C4-2B (cell line): ENCODE measurements at regions not wholly inside any gene's neighbourhood (a gene's known extent, or its start where the extent isn't known, plus 50 kb on each side); places are given as distances from the start of the nearest gene placed in this dataset.
A peak's percentile ranks its signal among the peaks of the same experiment; 100 is the strongest.

Experiments
- H3K27ac ChIP-seq: fragments of 450-650 bp; 2 replicates; pipeline ENCODE4 v1.5.1; 2017
- ZFX ChIP-seq: fragments of 450-650 bp; IDR thresholded peaks from 2 replicates; pipeline ENCODE4 v1.6.1; 2017
- TF ChIP-seq, protein P1 (sequence below): fragments of 450-650 bp; conservative IDR thresholded peaks from 2 replicates; pipeline ENCODE4 v1.5.1; 2017; ENCODE audit warnings: mild to moderate bottlenecking

DNA sequence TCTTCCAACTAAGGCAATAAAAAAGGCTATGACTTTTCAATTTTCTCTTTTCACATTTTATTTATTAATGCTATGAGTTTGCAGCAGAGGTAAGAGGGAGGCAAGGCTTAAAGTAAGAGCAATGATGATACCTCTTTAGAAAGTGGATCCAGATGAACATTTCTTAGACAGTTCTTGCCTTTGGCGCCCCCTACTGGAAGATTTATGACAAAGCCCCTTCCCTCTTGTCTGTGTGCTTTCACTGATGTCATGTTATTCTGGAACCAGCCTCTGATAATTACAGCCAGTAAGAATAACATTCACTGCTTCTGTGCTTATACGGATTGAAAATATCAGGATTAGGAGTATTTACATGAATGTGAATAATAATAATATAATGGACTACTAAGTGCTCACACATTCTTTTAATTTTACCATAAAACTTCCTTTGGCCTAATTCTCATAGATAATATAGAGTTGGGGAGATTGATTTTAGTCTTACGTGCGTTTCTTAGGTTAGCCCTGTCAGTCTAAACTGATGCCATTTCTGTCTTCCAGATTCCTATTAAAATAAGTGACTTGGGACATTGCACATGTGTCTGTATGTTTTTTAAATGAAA lies 1929.9 kb upstream of the SEL1L start:
- no peak overlapping the region for H3K27ac ChIP-seq
- TF ChIP-seq, protein P1, sequence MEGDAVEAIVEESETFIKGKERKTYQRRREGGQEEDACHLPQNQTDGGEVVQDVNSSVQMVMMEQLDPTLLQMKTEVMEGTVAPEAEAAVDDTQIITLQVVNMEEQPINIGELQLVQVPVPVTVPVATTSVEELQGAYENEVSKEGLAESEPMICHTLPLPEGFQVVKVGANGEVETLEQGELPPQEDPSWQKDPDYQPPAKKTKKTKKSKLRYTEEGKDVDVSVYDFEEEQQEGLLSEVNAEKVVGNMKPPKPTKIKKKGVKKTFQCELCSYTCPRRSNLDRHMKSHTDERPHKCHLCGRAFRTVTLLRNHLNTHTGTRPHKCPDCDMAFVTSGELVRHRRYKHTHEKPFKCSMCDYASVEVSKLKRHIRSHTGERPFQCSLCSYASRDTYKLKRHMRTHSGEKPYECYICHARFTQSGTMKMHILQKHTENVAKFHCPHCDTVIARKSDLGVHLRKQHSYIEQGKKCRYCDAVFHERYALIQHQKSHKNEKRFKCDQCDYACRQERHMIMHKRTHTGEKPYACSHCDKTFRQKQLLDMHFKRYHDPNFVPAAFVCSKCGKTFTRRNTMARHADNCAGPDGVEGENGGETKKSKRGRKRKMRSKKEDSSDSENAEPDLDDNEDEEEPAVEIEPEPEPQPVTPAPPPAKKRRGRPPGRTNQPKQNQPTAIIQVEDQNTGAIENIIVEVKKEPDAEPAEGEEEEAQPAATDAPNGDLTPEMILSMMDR, result peak; percentile 91
- TF ChIP-seq ZFX, result no peak

DNA sequence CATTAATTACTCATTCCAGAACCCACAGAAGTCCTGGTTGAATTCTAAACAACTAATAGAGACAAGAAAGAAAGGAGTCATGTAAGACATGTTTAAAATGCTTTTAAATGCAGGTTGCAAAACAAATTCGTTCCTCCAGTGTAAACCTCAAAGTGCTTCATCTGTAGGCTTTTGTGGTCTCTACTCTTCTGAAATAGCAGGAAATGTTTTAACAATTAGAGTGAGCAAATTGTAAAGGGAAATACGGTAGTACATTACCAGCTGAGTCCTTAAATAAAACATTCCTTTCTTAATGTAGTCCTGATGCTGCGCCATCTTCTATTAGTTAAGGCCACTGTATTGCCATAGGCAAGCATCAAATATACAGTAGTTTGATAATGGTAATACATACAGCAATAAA lies 1934.2 kb upstream of the SEL1L start:
- H3K27ac ChIP-seq, result no peak overlapping the region
- TF ChIP-seq ZFX, result no peak
- TF ChIP-seq, protein P1, result no peak

DNA sequence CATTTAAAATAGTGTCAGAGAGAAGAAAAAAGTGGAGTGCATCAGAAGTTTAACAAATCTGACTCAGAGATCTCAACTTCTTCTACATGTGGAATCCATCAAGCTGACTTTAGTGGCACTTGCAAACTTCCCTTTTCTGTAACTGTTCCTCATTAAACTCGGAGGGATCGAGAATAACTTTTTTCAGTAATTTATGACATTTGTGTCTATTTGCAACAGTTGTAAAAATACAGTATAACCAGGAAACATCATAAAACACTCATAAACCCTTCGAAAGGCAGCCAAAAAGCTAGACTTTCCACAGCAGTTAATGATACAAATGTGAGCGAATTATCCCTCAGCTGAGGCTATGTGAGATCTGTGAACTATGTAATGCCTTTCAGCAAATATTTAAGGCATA lies 1936.8 kb upstream of the SEL1L start:
- H3K27ac ChIP-seq, result no peak overlapping the region
- TF ChIP-seq ZFX, result no peak
- TF ChIP-seq, protein P1, result no peak

- TF ChIP-seq, protein P1, result no peak
- no peak for TF ChIP-seq ZFX
- no peak overlapping the region for H3K27ac ChIP-seq
Measured at GRCh38 chr14:83470959-83471695, 1937.5 kb upstream of the SEL1L start.

GRCh38 chr14:83473416-83474235 lies 1940.0 kb upstream of the SEL1L start:
- no peak overlapping the region for H3K27ac ChIP-seq
- TF ChIP-seq, protein P1, result no peak
- TF ChIP-seq ZFX, result no peak

DNA sequence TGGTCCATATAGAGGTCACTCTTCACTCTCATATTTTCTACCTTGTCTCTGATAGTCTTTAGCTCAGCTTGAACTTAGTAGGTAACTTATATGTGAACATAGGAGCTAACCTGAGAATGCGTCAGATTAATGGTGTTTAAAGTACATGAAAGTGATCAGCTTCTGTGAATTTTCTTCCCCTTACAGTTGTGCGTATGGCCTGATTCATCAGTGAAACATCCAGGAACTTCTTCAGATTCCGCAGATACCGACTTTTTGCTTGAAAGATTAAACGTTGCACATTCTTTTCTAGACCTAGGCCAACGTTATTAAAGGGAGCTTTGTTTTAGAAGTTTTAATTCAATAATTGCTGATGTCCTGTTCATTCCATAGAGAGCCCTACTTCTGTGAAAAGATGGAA lies 1945.1 kb upstream of the SEL1L start:
- no peak for TF ChIP-seq ZFX
- TF ChIP-seq, protein P1, result no peak
- H3K27ac ChIP-seq, result no peak overlapping the region

- TF ChIP-seq, protein P1, result no peak
- no peak for TF ChIP-seq ZFX
- no peak overlapping the region for H3K27ac ChIP-seq
Measured at GRCh38 chr14:83483063-83483462, 1949.4 kb upstream of the SEL1L start.
